Ascending aorta (tissue), 2 donors: ENCODE measurements at regions not wholly inside any gene's neighbourhood (a gene's known extent, or its start where the extent isn't known, plus 50 kb on each side); places are given as distances from the start of the nearest gene placed in this dataset.

ENCODE experiments used
- DNase-seq, 2 donors: peaks; one replicate each; pipeline ENCODE4 v3.0.0-alpha.2; 2019; ENCODE audit warnings: low spot score in 2 of 2
- H3K27ac ChIP-seq, 2 donors: fragments of 200-600 bp; sonication (generic); one replicate each; pipeline ENCODE4 v1.5.1; 2016 to 2017; ENCODE audit warnings: mild to moderate bottlenecking in 1 of 2
- H3K27me3 ChIP-seq: fragments of 200-600 bp; sonication (generic); one replicate; pipeline ENCODE4 v1.5.1; 2017
- H3K36me3 ChIP-seq, 2 donors: fragments of 200-600 bp; sonication (generic); one replicate each; pipeline ENCODE4 v1.5.1; 2016
- H3K4me1 ChIP-seq, 2 donors: fragments of 200-600 bp; sonication (generic); one replicate each; pipeline ENCODE4 v1.5.1; 2016 to 2017; ENCODE audit warnings: mild to moderate bottlenecking in 1 of 2
- H3K4me3 ChIP-seq, 2 donors: fragments of 200-600 bp; sonication (generic); one replicate each; pipeline ENCODE4 v1.5.1; 2016 to 2017; ENCODE audit warnings: mild to moderate bottlenecking in 1 of 2
- H3K9me3 ChIP-seq, 2 donors: fragments of 200-600 bp; sonication (generic); one replicate each; pipeline ENCODE4 v1.5.1; 2016
- CTCF ChIP-seq, 3 experiments: fragments of 200-600 bp in 2 of 3; fragments of 450-650 bp in 1 of 3; sonication (generic) in 2 of 3; IDR thresholded peaks; one replicate each; pipeline ENCODE4 v1.5.1; 2016 to 2019; ENCODE audit warnings: antibody characterized with exemption in 3 of 3, mild to moderate bottlenecking in 1 of 3, moderate library complexity in 1 of 3
- intact Hi-C: fragments of 100-400 bp; cut with DNase I; formaldehyde crosslinking; loops from one replicate; pipeline ENCODE4 v1.15.1; 2023

DNA sequence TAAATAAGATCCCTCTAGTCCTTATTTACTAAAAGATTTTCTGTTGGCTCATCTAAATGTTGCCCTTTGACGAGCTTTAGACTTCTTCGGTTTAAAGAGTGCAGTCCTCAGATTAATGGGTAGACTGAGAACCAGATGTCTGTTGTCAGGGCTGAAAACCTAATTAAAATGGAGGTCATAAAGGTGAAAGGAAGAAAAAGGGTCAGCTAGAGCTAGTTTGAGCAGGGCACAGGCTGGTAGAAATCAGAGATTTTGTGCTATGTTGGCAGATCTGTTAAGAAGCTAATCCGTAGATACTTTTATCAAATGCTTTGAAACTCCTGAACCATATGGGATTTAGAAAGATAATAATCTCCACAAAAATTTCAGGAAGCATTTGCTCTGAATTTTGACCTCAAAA is 959.0 kb downstream of the PLA2G4A start:
- H3K4me1 ChIP-seq, result no peaks in the 10 kb centered on the region
- intact Hi-C loops, result no loop called here
- no peak for TF ChIP-seq CTCF (IDR thresholded peaks at IDR 0.05)
- H3K27me3 ChIP-seq, result no peaks in the 10 kb centered on the region
- DNase-seq, result no peak
- no peaks in the 10 kb centered on the region for H3K36me3 ChIP-seq
- H3K27ac ChIP-seq, result no peak overlapping the region
- no peaks in the 10 kb centered on the region for H3K9me3 ChIP-seq
- no peak overlapping the region for H3K4me3 ChIP-seq

DNA sequence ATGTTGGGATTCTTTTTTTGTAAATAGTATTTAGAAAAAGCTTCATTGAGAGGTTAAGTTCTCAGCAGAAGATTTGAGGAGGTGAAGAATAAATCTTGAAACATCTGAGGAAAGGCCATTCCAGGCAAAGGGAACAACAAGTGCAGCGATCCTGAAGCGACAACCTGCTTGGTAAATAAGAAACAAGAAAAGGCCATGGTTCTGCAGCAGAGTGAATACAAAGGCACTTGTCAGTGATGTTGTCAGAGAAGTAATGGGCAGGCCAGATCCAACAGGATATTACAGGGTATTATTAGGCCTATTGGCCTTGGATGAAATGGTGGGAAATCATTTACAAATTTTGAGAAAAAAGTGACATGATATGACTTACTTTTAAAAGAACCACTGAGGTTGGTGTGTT is 960.0 kb downstream of the PLA2G4A start:
- H3K36me3 ChIP-seq, result no peaks in the 10 kb centered on the region
- intact Hi-C loops, result no loop called here
- no peaks in the 10 kb centered on the region for H3K4me1 ChIP-seq
- no peak for DNase-seq
- H3K4me3 ChIP-seq, result no peak overlapping the region
- TF ChIP-seq CTCF (IDR thresholded peaks at IDR 0.05), result no peak
- H3K27ac ChIP-seq, result no peak overlapping the region
- H3K27me3 ChIP-seq, result no peaks in the 10 kb centered on the region
- no peaks in the 10 kb centered on the region for H3K9me3 ChIP-seq

DNA sequence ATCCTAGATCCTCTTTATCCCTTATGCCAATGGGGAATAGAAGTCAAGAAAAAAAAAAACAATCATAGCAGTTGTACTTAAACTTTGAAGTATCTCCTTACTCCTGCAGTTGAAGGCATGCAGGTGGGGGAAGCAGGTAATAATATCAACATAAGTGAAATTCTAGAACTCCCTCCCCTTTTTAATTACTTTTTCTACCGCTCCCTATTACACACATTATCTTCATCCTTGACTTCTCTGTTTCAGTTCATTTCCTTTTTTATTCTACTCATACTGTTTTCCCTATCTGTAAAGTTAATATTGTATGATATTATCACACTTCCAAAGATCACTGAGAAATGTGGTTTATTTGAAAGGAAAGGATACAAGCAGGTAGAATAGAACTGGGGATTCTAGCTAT is 962.0 kb downstream of the PLA2G4A start:
- H3K36me3 ChIP-seq, result no peaks in the 10 kb centered on the region
- intact Hi-C loops, result no loop called here

GRCh38 chr1:187794561-187794960 is 965.8 kb downstream of the PLA2G4A start:
- H3K4me3 ChIP-seq, result no peak overlapping the region
- DNase-seq, result no peak
- TF ChIP-seq CTCF (IDR thresholded peaks at IDR 0.05), result no peak

More for the DNA sequence above, 962.0 kb downstream of the PLA2G4A start:
- no peak for DNase-seq
- no peaks in the 10 kb centered on the region for H3K27me3 ChIP-seq
- no peaks in the 10 kb centered on the region for H3K9me3 ChIP-seq
- no peaks in the 10 kb centered on the region for H3K4me1 ChIP-seq
- no peak overlapping the region for H3K27ac ChIP-seq
- TF ChIP-seq CTCF (IDR thresholded peaks at IDR 0.05), result no peak
- no peak overlapping the region for H3K4me3 ChIP-seq

GRCh38 chr1:187809549-187809948 is 980.8 kb downstream of the PLA2G4A start:
- Histone ChIP-seq H3K27ac (no peak overlapping the region), H3K9me3 (no peaks in the 10 kb centered on the region), H3K4me3 (no peak overlapping the region), H3K27me3 (no peaks in the 10 kb centered on the region), H3K4me1 (no peaks in the 10 kb centered on the region), H3K36me3 (no peaks in the 10 kb centered on the region)
- no peak for TF ChIP-seq CTCF (IDR thresholded peaks at IDR 0.05)
- DNase-seq, result no peak
- intact Hi-C loops, result no loop called here

More at GRCh38 chr1:187794561-187794960, 965.8 kb downstream of the PLA2G4A start:
- intact Hi-C loops, result no loop called here
- Histone ChIP-seq H3K27ac (no peak overlapping the region), H3K36me3 (no peaks in the 10 kb centered on the region), H3K9me3 (no peaks in the 10 kb centered on the region), H3K27me3 (no peaks in the 10 kb centered on the region), H3K4me1 (no peaks in the 10 kb centered on the region)

DNA sequence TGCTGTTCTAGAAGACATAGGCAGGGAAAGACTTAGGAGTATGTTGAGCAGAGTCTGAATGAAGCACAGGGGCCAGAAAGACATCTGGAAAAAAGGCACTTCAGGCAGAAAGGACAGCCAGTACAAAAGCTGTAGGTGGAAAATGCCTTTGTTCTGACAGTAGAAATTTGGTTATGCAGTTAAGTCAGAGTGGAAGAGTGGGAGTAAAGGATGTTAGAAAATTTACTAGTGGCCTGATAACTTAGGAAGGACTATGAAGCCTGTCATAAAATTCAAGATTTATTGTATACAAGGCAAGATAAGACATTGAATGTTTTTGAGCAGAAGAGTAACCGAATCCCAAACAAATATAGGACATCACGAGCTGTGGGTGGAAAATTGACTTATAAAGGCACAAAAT is 987.9 kb downstream of the PLA2G4A start:
- intact Hi-C loops, result no loop called here
- no peaks in the 10 kb centered on the region for H3K9me3 ChIP-seq
- H3K27me3 ChIP-seq, result no peaks in the 10 kb centered on the region
- no peak overlapping the region for H3K4me3 ChIP-seq
- H3K36me3 ChIP-seq, result no peaks in the 10 kb centered on the region
- TF ChIP-seq CTCF (IDR thresholded peaks at IDR 0.05), result no peak
- no peak overlapping the region for H3K27ac ChIP-seq
- no peak for DNase-seq
- no peaks in the 10 kb centered on the region for H3K4me1 ChIP-seq
